OCI-LY7 (cell line): ENCODE measurements at regions not wholly inside any gene's neighbourhood (a gene's known extent, or its start where the extent isn't known, plus 50 kb on each side); places are given as distances from the start of the nearest gene placed in this dataset.
"Not testable (repeated sequence)": the region's sequence is repeated elsewhere in the genome, so short reads cannot be mapped to it uniquely, and the experiment has no call there.

Experiments
- CTCF ChIP-seq: fragments of 200-600 bp; sonication (generic); conservative IDR thresholded peaks from 2 replicates; pipeline ENCODE4 v1.5.1; 2014; ENCODE audit warnings: mild to moderate bottlenecking, antibody characterized with exemption, low read length, moderate library complexity, mixed read lengths
- EZH2phosphoT487 ChIP-seq: fragments of 200-600 bp; sonication (generic); IDR thresholded peaks from 2 replicates; pipeline ENCODE4 v1.6.1; 2018; ENCODE audit warnings: low read depth, borderline replicate concordance, mild to moderate bottlenecking, mixed run types, antibody characterized with exemption, low read length, moderate library complexity, mixed read lengths

- not testable (repeated sequence) for TF ChIP-seq CTCF, EZH2phosphoT487
Measured at GRCh38 chr11:67800591-67800990, 126.2 kb upstream of the ALDH3B2 start.
